Smooth muscle cell (in vitro differentiated cells): ENCODE measurements at regions not wholly inside any gene's neighbourhood (a gene's known extent, or its start where the extent isn't known, plus 50 kb on each side); places are given as distances from the start of the nearest gene placed in this dataset.

ENCODE experiments used
- DNase-seq: peaks from one replicate; lab custom pipeline; 2025; ENCODE audit not compliant: unreplicated experiment; lab: John Stamatoyannopoulos, UW
- H2AFZ ChIP-seq: fragments of 200-600 bp; sonication (generic); 2 replicates; pipeline ENCODE4 v1.6.0; 2016; ENCODE audit warnings: antibody characterized with exemption, low read depth, mild to moderate bottlenecking
- H3F3A ChIP-seq: fragments of 200-600 bp; sonication (generic); 2 replicates; pipeline ENCODE4 v1.6.0; 2017; ENCODE audit warnings: antibody characterized with exemption, low read depth
- H3K27ac ChIP-seq: fragments of 200-600 bp; sonication (generic); 2 replicates; pipeline ENCODE4 v1.5.1; 2016; ENCODE audit warnings: low read depth, mild to moderate bottlenecking
- H3K27me3 ChIP-seq: fragments of 200-600 bp; sonication (generic); 2 replicates; pipeline ENCODE4 v1.6.1; 2016; ENCODE audit warnings: low read depth, mild to moderate bottlenecking
- H3K36me3 ChIP-seq: fragments of 200-600 bp; sonication (generic); 2 replicates; pipeline ENCODE4 v1.5.1; 2016; ENCODE audit warnings: low read depth
- H3K4me1 ChIP-seq: fragments of 200-600 bp; sonication (generic); 2 replicates; pipeline ENCODE4 v1.5.1; 2016; ENCODE audit warnings: low read depth
- H3K4me2 ChIP-seq: fragments of 200-600 bp; sonication (generic); 2 replicates; pipeline ENCODE4 v1.6.0; 2016; ENCODE audit warnings: mild to moderate bottlenecking
- H3K4me3 ChIP-seq: fragments of 200-600 bp; sonication (generic); 2 replicates; pipeline ENCODE4 v1.5.1; 2016; ENCODE audit warnings: mild to moderate bottlenecking
- H3K79me2 ChIP-seq: fragments of 200-600 bp; sonication (generic); 2 replicates; pipeline ENCODE4 v1.6.0; 2016; ENCODE audit warnings: low read depth, mild to moderate bottlenecking
- H3K9ac ChIP-seq: fragments of 200-600 bp; sonication (generic); 2 replicates; pipeline ENCODE4 v1.6.0; 2016; ENCODE audit warnings: low read depth
- H3K9me3 ChIP-seq: fragments of 200-600 bp; sonication (generic); replicated peaks from 2 replicates; pipeline ENCODE4 v1.5.1; 2016; ENCODE audit warnings: low read depth
- H4K20me1 ChIP-seq: fragments of 200-600 bp; sonication (generic); 2 replicates; pipeline ENCODE4 v1.6.0; 2016; ENCODE audit warnings: low read depth
- WGBS: methylation state at CpG from one replicate; pipeline ENCODE4 v1.1.7; 2016; ENCODE audit warnings: low lambda C conversion rate; 5-methylcytosine and 5-hydroxymethylcytosine counted together
- TF ChIP-seq, protein P1 (sequence below): fragments of 200-600 bp; sonication (generic); IDR thresholded peaks from 2 replicates; pipeline ENCODE4 v1.5.1; 2017; ENCODE audit warnings: borderline replicate concordance, mild to moderate bottlenecking, antibody characterized with exemption; ENCODE audit not compliant: insufficient read depth, poor library complexity, severe bottlenecking

DNA sequence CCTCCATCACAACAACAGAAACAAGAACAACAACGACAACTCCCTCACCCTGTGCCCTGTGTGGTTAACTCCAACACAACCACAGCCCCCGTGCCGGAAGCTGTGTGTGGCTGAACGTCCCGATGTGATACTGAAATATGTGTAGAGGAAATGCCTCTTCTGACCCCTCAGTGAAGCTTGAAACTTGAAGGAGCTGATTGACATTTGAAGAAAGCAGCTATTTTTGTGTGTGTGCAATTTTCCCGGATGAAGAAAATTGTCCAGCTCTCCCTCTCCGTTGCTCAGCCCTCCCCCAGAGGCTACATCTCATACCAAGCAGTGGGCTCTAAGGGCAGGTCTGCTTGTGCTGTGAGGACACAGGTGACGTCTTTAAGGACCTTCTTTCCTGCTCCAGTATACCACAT is 173.8 kb downstream of the ICOS start:
- TF ChIP-seq, protein P1, sequence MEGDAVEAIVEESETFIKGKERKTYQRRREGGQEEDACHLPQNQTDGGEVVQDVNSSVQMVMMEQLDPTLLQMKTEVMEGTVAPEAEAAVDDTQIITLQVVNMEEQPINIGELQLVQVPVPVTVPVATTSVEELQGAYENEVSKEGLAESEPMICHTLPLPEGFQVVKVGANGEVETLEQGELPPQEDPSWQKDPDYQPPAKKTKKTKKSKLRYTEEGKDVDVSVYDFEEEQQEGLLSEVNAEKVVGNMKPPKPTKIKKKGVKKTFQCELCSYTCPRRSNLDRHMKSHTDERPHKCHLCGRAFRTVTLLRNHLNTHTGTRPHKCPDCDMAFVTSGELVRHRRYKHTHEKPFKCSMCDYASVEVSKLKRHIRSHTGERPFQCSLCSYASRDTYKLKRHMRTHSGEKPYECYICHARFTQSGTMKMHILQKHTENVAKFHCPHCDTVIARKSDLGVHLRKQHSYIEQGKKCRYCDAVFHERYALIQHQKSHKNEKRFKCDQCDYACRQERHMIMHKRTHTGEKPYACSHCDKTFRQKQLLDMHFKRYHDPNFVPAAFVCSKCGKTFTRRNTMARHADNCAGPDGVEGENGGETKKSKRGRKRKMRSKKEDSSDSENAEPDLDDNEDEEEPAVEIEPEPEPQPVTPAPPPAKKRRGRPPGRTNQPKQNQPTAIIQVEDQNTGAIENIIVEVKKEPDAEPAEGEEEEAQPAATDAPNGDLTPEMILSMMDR: no peak
- 60% methylated on average over 8 of the region's 8 CpGs for WGBS
- Histone ChIP-seq H3F3A (peaks cover 11% of the 10 kb centered on the region), H3K9me3 (no peaks in the 10 kb centered on the region), H3K79me2 (no peaks in the 10 kb centered on the region), H3K27me3 (no peaks in the 10 kb centered on the region), H3K4me1 (peaks cover 19% of the 10 kb centered on the region), H3K36me3 (no peaks in the 10 kb centered on the region), H3K4me2 (peak overlapping the region; percentile 2), H4K20me1 (no peaks in the 10 kb centered on the region), H3K27ac (no peak overlapping the region), H3K9ac (no peak overlapping the region), H3K4me3 (no peak overlapping the region), H2AFZ (no peak overlapping the region)
- no peak for DNase-seq

DNA sequence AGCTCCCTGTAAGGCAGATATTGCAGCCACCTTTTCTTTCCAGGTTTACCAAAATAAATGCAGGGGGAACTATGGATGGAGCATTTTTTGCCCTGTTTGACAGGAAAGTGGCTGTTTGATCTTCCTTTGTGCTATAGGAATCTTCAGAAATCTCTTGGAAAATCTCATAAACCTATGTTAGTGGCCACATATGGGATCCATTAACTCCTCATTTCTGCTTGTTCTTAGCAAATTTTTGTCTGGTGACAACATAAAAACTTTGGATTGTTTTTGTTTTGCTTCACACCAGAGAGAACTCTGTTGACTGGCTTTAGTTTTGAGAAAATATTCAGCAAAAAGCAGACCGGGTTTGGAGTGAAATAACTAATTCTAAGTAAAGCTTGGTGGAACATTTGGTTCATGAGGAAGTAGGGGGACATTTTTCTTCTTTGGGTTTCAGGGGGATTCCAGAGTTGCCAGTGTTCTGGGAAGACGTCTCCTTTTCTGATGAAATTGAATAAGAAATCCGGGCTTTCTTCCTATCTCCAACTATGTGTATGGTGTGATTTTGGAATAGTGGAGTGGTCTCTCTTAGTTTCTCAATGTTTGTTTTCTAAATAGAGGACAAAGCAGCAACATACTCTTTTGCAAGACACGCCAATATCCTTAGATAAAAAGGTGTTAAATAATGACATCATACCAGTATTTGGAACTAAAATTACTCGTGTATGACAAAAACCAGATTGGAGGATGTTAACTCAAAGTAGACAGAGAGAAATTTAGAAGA is 174.4 kb downstream of the ICOS start:
- no peaks in the 10 kb centered on the region for H3K79me2 ChIP-seq
- H2AFZ ChIP-seq: peak overlapping the region; percentile 6
- no peak overlapping the region for H3K27ac ChIP-seq
- peak overlapping the region; percentile 25 for H3K4me2 ChIP-seq
- WGBS: 38% methylated on average over 5 of the region's 5 CpGs
- DNase-seq: no peak
- no peak overlapping the region for H3K9ac ChIP-seq
- H3F3A ChIP-seq: peaks cover 11% of the 10 kb centered on the region
- no peaks in the 10 kb centered on the region for H3K36me3 ChIP-seq
- no peaks in the 10 kb centered on the region for H3K9me3 ChIP-seq
- peaks cover 19% of the 10 kb centered on the region for H3K4me1 ChIP-seq
- TF ChIP-seq, protein P1: no peak
- no peaks in the 10 kb centered on the region for H4K20me1 ChIP-seq
- no peak overlapping the region for H3K4me3 ChIP-seq
- H3K27me3 ChIP-seq: no peaks in the 10 kb centered on the region

DNA sequence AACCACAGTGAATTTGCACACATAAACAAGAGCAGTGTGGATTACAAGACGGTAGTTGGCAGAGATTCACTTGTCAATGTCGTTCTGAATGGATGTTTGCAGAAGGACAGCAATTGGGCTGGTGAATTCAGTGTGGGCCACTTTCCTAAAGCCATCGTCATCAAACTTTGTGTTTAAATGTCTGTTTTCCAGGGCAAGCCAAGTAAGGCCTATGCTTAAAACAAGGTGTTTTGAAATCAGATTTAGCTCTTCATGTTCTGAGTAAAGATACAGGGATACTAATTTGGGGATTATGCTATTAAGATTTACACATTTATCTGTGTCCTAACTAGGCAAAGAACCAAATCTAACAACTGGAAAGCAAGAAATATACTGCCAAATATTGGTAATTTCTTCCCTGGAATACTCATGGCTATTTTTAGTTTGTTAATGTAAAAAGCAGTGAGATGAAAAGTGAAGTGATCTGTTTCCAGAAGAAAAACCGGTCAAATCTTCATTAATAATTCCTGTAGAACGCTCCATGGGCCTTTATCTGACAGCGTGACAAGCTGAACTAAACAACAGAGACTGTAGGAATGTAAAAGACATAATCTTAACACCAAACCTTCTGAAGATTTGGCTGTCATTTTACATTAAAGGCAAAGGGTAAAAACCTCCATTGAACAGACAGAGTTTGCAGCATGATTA is 175.7 kb downstream of the ICOS start:
- Histone ChIP-seq H3K9ac (no peak overlapping the region), H3K9me3 (no peaks in the 10 kb centered on the region), H3K27me3 (no peaks in the 10 kb centered on the region), H4K20me1 (no peaks in the 10 kb centered on the region), H3K36me3 (no peaks in the 10 kb centered on the region), H3K4me2 (no peak overlapping the region), H3K4me1 (peaks cover 19% of the 10 kb centered on the region), H3F3A (peaks cover 11% of the 10 kb centered on the region), H3K4me3 (no peak overlapping the region), H2AFZ (peak overlapping the region; percentile 41), H3K27ac (no peak overlapping the region), H3K79me2 (no peaks in the 10 kb centered on the region)
- TF ChIP-seq, protein P1: no peak
- 72% methylated on average over 6 of the region's 6 CpGs for WGBS
- no peak for DNase-seq
